Vagina (tissue), 2 donors: ENCODE measurements at regions not wholly inside any gene's neighbourhood (a gene's known extent, or its start where the extent isn't known, plus 50 kb on each side); places are given as distances from the start of the nearest gene placed in this dataset.

Source experiments
- DNase-seq, 2 donors: peaks; one replicate each; pipeline ENCODE4 v3.0.0-alpha.2; 2017; ENCODE audit errors: extremely low spot score in 2 of 2
- H3K27ac ChIP-seq: fragments of 200-600 bp; sonication (generic); one replicate; pipeline ENCODE4 v1.5.1; 2019
- H3K27me3 ChIP-seq: fragments of 200-600 bp; sonication (generic); one replicate; pipeline ENCODE4 v1.5.1; 2019
- H3K36me3 ChIP-seq, 2 donors: fragments of 200-600 bp; sonication (generic); one replicate each; pipeline ENCODE4 v1.5.1; 2017 to 2019
- H3K4me1 ChIP-seq: fragments of 200-600 bp; sonication (generic); one replicate; pipeline ENCODE4 v1.5.1; 2019
- H3K4me3 ChIP-seq, 2 donors: fragments of 200-600 bp; sonication (generic); 1 replicate in 1 of 2; 2 replicates in 1 of 2; pipeline ENCODE4 v1.5.1; 2016 to 2019
- H3K9me3 ChIP-seq: fragments of 200-600 bp; sonication (generic); one replicate; pipeline ENCODE4 v1.5.1; 2019
- CTCF ChIP-seq, 3 experiments: fragments of 450-650 bp in 2 of 3; fragments of 200-600 bp in 1 of 3; sonication (generic) in 1 of 3; IDR thresholded peaks; one replicate each; pipeline ENCODE4 v1.5.1; 2017 to 2019; ENCODE audit warnings: antibody characterized with exemption in 3 of 3, mild to moderate bottlenecking in 2 of 3, moderate library complexity in 2 of 3
- POLR2A ChIP-seq, 2 donors: fragments of 450-650 bp; IDR thresholded peaks; one replicate each; pipeline ENCODE4 v1.6.1; 2017; ENCODE audit warnings: antibody characterized with exemption in 2 of 2, mild to moderate bottlenecking in 2 of 2, moderate library complexity in 2 of 2
- POLR2AphosphoS5 ChIP-seq, 2 donors: sonication (generic); formaldehyde crosslinking; IDR thresholded peaks; one replicate each; pipeline ENCODE4 v1.9.0; 2017; ENCODE audit warnings: antibody characterized with exemption in 2 of 2, mild to moderate bottlenecking in 2 of 2, low read depth in 1 of 2; ENCODE audit not compliant: insufficient read depth in 1 of 2
- intact Hi-C: fragments of 100-400 bp; cut with DNase I; formaldehyde crosslinking; loops from one replicate; pipeline ENCODE4 v1.15.1; 2023

GRCh38 chr9:86730163-86730928 lies 217.0 kb downstream of the GAS1 start:
- no peaks in the 10 kb centered on the region for H3K36me3 ChIP-seq
- peaks cover 30% of the 10 kb centered on the region for H3K4me1 ChIP-seq
- no peak overlapping the region for H3K27ac ChIP-seq
- intact Hi-C loops: loop anchor here (5.0 kb wide), 1 partner anchor 217 kb away; the partner anchor contains the start of gene GAS1
- H3K4me3 ChIP-seq: no peak overlapping the region
- no peak for DNase-seq
- H3K9me3 ChIP-seq: no peaks in the 10 kb centered on the region
- no peak for TF ChIP-seq CTCF (IDR thresholded peaks at IDR 0.05)
- TF ChIP-seq POLR2A (IDR thresholded peaks at IDR 0.05): no peak
- no peak for TF ChIP-seq POLR2AphosphoS5 (IDR thresholded peaks at IDR 0.05; ENCODE audit: insufficient read depth in 1 of 2, low read depth in 1 of 2)
- no peaks in the 10 kb centered on the region for H3K27me3 ChIP-seq

- Histone ChIP-seq H3K27me3 (no peaks in the 10 kb centered on the region), H3K36me3 (no peaks in the 10 kb centered on the region), H3K4me1 (peaks cover 16% of the 10 kb centered on the region), H3K9me3 (no peaks in the 10 kb centered on the region), H3K4me3 (no peak overlapping the region), H3K27ac (no peak overlapping the region)
- DNase-seq: no peak
- no peak for TF ChIP-seq POLR2A (IDR thresholded peaks at IDR 0.05)
- TF ChIP-seq POLR2AphosphoS5 (IDR thresholded peaks at IDR 0.05; ENCODE audit: insufficient read depth in 1 of 2, low read depth in 1 of 2): no peak
- no peak for TF ChIP-seq CTCF (IDR thresholded peaks at IDR 0.05)
- intact Hi-C loops: no loop called here
These were observed 222.8 kb downstream of the GAS1 start for GRCh38 chr9:86724529-86724928.

- no peak for DNase-seq
- Histone ChIP-seq H3K9me3 (no peaks in the 10 kb centered on the region), H3K27me3 (no peaks in the 10 kb centered on the region), H3K36me3 (no peaks in the 10 kb centered on the region), H3K4me3 (no peak overlapping the region), H3K27ac (peak overlapping the region; percentile 46), H3K4me1 (peaks cover 16% of the 10 kb centered on the region)
- intact Hi-C loops: no loop called here
- TF ChIP-seq CTCF (IDR thresholded peaks at IDR 0.05): no peak
These were observed 224.0 kb downstream of the GAS1 start for GRCh38 chr9:86723346-86723745.

GRCh38 chr9:86722706-86723075 lies 224.6 kb downstream of the GAS1 start:
- no peaks in the 10 kb centered on the region for H3K27me3 ChIP-seq
- peak overlapping the region; percentile 46 for H3K27ac ChIP-seq
- no peak for DNase-seq
- H3K4me3 ChIP-seq: no peak overlapping the region
- intact Hi-C loops: no loop called here
- no peaks in the 10 kb centered on the region for H3K9me3 ChIP-seq
- peaks cover 16% of the 10 kb centered on the region for H3K4me1 ChIP-seq
- H3K36me3 ChIP-seq: no peaks in the 10 kb centered on the region
- TF ChIP-seq POLR2A (IDR thresholded peaks at IDR 0.05) (no peak), POLR2AphosphoS5 (IDR thresholded peaks at IDR 0.05; ENCODE audit: insufficient read depth in 1 of 2, low read depth in 1 of 2) (no peak), CTCF (IDR thresholded peaks at IDR 0.05) (no peak)

GRCh38 chr9:86721843-86722705 lies 225.2 kb downstream of the GAS1 start:
- H3K27me3 ChIP-seq: no peaks in the 10 kb centered on the region
- H3K4me3 ChIP-seq: no peak overlapping the region
- peaks cover 16% of the 10 kb centered on the region for H3K4me1 ChIP-seq
- no peak for DNase-seq
- TF ChIP-seq CTCF (IDR thresholded peaks at IDR 0.05) (no peak), POLR2A (IDR thresholded peaks at IDR 0.05) (no peak), POLR2AphosphoS5 (IDR thresholded peaks at IDR 0.05; ENCODE audit: insufficient read depth in 1 of 2, low read depth in 1 of 2) (peak in 1 of 2 donors; percentile 42)
- no peaks in the 10 kb centered on the region for H3K36me3 ChIP-seq
- H3K9me3 ChIP-seq: no peaks in the 10 kb centered on the region
- H3K27ac ChIP-seq: peak overlapping the region; percentile 62
- intact Hi-C loops: no loop called here
